ENCODE measurements at regions not wholly inside any gene's neighbourhood (a gene's known extent, or its start where the extent isn't known, plus 50 kb on each side); places are given as distances from the start of the nearest gene placed in this dataset.
A peak's percentile ranks its signal among the peaks of the same experiment; 100 is the strongest.

DNA sequence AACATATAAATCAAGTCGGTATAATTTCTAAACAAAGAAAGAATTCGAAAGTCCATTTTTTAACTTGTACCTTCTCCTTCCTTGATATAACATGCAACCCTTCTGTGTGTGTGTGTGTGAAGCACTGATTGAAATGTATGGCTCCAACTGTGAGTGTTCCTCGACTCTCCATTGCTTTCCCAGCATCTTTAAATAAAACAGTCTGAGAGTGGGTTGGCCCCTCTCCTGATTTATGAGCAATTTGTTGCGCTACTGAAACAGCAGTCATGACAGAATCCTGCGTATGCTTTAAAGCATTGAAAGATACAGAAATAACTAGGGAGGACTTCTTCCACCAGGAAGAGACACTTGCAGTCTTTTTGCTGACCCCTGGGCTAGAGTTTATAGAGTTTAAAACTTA, 340.0 kb upstream of the SATB1 start:
- DNase-seq (ENCODE audit: low read depth in 4 of 6, low spot score in 6 of 6) = peak in 2 of 6 donors; percentile 13 to 25
- H3K27ac ChIP-seq (ENCODE audit: low read depth, low read length) = no peak overlapping the region
- no CpG with 5 or more reads among the region's 5 CpGs for WGBS (ENCODE audit: insufficient coverage)

DNA sequence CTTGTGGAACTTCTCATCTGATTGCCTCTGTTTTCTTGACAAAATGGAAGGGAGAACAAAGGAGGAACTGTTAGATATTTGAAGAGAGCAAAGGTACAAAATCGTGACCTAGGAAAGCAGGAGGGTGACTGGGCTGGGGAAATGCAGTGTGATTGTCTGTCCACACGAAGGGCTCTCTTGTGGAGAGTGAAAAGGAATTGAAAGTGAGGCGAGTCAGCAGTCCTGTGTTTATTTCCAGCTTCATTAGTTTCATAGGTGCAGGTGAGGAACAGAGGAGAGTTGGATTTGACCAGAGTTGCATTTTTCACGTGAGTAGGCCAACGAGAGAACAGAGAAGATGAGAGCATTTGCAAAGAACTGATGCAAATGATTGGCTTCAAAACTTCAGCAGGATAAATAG, 336.4 kb upstream of the SATB1 start:
- Histone ChIP-seq H3K27ac (ENCODE audit: low read depth, low read length) (no peak overlapping the region), H3K9me3 (ENCODE audit: control insufficient read depth, insufficient read depth, low read length) (no peaks in the 10 kb centered on the region), H3K36me3 (ENCODE audit: control insufficient read depth, insufficient read depth, low read length) (no peaks in the 10 kb centered on the region), H3K4me3 (ENCODE audit: low read depth, low read length) (no peak overlapping the region), H3K27me3 (ENCODE audit: control insufficient read depth, insufficient read depth, low read length) (no peaks in the 10 kb centered on the region), H3K4me1 (ENCODE audit: control insufficient read depth, insufficient read depth, low read length) (no peaks in the 10 kb centered on the region)
- DNase-seq (ENCODE audit: low read depth in 4 of 6, low spot score in 6 of 6) = no peak
- 65% methylated on average over 5 of the region's 5 CpGs for WGBS (ENCODE audit: insufficient coverage)

More for the DNA sequence above, 340.0 kb upstream of the SATB1 start:
- no peak overlapping the region for H3K4me3 ChIP-seq (ENCODE audit: low read depth, low read length)
- H3K27me3 ChIP-seq (ENCODE audit: control insufficient read depth, insufficient read depth, low read length) = no peaks in the 10 kb centered on the region
- no peaks in the 10 kb centered on the region for H3K36me3 ChIP-seq (ENCODE audit: control insufficient read depth, insufficient read depth, low read length)
- no peaks in the 10 kb centered on the region for H3K4me1 ChIP-seq (ENCODE audit: control insufficient read depth, insufficient read depth, low read length)
- no peaks in the 10 kb centered on the region for H3K9me3 ChIP-seq (ENCODE audit: control insufficient read depth, insufficient read depth, low read length)

DNA sequence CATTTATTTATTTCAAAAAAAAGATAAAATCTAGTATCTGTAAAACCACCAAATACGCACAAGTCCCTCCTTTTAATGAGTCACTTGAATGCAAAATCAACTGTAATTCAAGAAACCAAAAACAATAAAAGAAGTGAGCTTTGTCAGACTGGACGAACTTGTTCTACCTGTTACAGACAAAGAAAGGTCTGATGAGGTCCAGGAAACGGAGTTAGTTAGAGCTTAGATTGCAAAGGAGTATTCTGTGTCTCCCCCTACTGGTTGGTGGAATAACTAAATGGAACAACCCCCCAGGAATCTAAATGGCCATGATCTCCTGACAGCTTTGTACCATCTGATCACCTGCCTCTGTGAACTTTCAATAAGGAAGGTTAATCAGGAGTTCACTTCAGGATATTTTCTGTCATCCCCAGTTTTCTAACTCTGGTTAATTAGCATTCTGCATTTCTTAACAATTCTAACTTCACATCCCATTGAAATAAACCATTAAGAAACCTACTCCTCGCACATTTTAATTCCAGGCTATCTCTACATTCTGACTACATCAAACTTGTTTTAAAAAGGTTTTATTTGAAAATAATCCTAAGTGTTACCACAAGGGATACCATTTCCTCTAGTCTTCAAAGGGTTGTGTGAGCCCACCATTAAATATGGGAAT, 333.0 kb upstream of the SATB1 start:
- WGBS (ENCODE audit: insufficient coverage) = no CpG with 5 or more reads among the region's 4 CpGs
- no peak overlapping the region for H3K4me3 ChIP-seq (ENCODE audit: low read depth, low read length)
- no peaks in the 10 kb centered on the region for H3K4me1 ChIP-seq (ENCODE audit: control insufficient read depth, insufficient read depth, low read length)
- no peaks in the 10 kb centered on the region for H3K9me3 ChIP-seq (ENCODE audit: control insufficient read depth, insufficient read depth, low read length)
- H3K27ac ChIP-seq (ENCODE audit: low read depth, low read length) = no peak overlapping the region
- H3K27me3 ChIP-seq (ENCODE audit: control insufficient read depth, insufficient read depth, low read length) = no peaks in the 10 kb centered on the region
- peak in 2 of 6 donors; percentile 12 to 21 for DNase-seq (ENCODE audit: low read depth in 4 of 6, low spot score in 6 of 6)
- no peaks in the 10 kb centered on the region for H3K36me3 ChIP-seq (ENCODE audit: control insufficient read depth, insufficient read depth, low read length)

DNA sequence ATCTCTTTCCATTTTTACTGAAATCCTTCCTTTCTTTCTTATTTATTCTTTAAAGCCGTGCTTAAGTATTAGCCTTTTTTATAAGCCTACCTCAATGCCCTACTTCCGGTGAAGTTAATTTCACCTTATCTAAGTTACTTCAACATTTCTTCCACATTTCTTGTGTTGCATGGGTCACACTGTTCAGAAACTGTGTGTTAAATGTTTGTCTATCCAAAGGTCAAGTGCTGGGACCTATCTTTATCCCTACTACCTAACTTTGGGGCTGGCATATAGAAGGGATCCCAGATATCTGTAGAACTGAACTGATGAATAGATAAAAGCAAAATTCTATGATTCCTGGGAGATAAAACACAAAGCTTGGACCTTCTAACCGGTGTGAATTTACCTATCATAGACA, 332.3 kb upstream of the SATB1 start:
- Histone ChIP-seq H3K4me3 (ENCODE audit: low read depth, low read length) (no peak overlapping the region), H3K36me3 (ENCODE audit: control insufficient read depth, insufficient read depth, low read length) (no peaks in the 10 kb centered on the region), H3K27ac (ENCODE audit: low read depth, low read length) (no peak overlapping the region), H3K9me3 (ENCODE audit: control insufficient read depth, insufficient read depth, low read length) (no peaks in the 10 kb centered on the region), H3K4me1 (ENCODE audit: control insufficient read depth, insufficient read depth, low read length) (no peaks in the 10 kb centered on the region), H3K27me3 (ENCODE audit: control insufficient read depth, insufficient read depth, low read length) (no peaks in the 10 kb centered on the region)
- WGBS (ENCODE audit: insufficient coverage) = 100% methylated on average over 1 of the region's 3 CpGs
- DNase-seq (ENCODE audit: low read depth in 4 of 6, low spot score in 6 of 6) = no peak

DNA sequence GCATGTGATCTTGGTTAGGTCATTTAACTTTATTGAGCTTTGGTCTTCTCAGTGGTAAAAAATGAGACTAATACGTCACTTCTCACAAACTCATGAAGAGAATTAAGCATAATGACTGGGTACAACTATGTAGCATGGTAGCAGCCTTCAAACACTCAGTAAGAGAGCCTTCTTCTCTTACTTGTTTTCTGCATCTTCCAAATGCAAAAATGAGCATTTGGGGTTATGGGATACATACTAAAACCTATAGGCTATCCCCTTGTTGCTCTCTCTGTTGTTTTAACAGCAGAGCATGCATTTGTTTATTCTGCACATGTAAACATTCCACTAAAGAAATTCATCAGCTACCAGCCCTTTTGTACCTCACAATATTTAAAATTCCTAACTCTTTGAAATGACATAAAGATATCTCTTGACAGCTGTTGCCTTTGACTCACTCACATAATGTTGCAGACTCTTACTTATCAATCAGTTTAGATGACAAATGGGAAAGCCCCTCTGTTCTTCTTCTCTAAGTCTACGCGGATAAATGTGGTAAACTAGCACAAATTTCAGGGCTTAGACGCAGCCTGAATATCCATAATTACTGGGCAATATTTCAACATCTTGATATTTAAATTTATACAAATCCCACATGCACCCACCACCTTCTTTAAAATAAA, 327.3 kb upstream of the SATB1 start:
- no CpG with 5 or more reads among the region's 4 CpGs for WGBS (ENCODE audit: insufficient coverage)
- H3K27ac ChIP-seq (ENCODE audit: low read depth, low read length) = no peak overlapping the region

DNA sequence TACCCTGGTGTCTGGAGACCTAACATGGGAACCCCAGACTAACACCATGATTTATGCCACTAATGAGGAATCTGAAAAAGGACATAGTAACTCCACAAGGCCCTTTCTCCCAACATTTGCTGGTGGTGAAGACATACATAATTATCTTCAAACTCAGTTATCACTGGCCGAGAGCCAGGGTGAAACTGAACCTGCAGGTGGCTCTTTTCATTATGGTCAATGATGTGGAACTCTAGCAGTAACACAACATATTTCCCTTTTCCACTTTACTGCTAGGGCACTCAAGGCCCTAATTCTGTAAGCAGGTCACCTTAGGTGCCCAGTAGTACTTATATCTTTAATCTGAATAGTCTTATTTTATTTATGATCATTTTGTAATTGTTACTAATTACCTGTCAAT, 326.4 kb upstream of the SATB1 start:
- no CpG with 5 or more reads among the region's 1 CpG for WGBS (ENCODE audit: insufficient coverage)
- H3K27ac ChIP-seq (ENCODE audit: low read depth, low read length) = no peak overlapping the region
- H3K27me3 ChIP-seq (ENCODE audit: control insufficient read depth, insufficient read depth, low read length) = no peaks in the 10 kb centered on the region
- no peak for DNase-seq (ENCODE audit: low read depth in 4 of 6, low spot score in 6 of 6)
- no peak overlapping the region for H3K4me3 ChIP-seq (ENCODE audit: low read depth, low read length)
- H3K9me3 ChIP-seq (ENCODE audit: control insufficient read depth, insufficient read depth, low read length) = no peaks in the 10 kb centered on the region
- no peaks in the 10 kb centered on the region for H3K4me1 ChIP-seq (ENCODE audit: control insufficient read depth, insufficient read depth, low read length)
- no peaks in the 10 kb centered on the region for H3K36me3 ChIP-seq (ENCODE audit: control insufficient read depth, insufficient read depth, low read length)

More for the DNA sequence above, 327.3 kb upstream of the SATB1 start:
- H3K36me3 ChIP-seq (ENCODE audit: control insufficient read depth, insufficient read depth, low read length) = no peaks in the 10 kb centered on the region
- no peak for DNase-seq (ENCODE audit: low read depth in 4 of 6, low spot score in 6 of 6)
- H3K27me3 ChIP-seq (ENCODE audit: control insufficient read depth, insufficient read depth, low read length) = no peaks in the 10 kb centered on the region
- no peaks in the 10 kb centered on the region for H3K4me1 ChIP-seq (ENCODE audit: control insufficient read depth, insufficient read depth, low read length)
- no peaks in the 10 kb centered on the region for H3K9me3 ChIP-seq (ENCODE audit: control insufficient read depth, insufficient read depth, low read length)
- H3K4me3 ChIP-seq (ENCODE audit: low read depth, low read length) = no peak overlapping the region

DNA sequence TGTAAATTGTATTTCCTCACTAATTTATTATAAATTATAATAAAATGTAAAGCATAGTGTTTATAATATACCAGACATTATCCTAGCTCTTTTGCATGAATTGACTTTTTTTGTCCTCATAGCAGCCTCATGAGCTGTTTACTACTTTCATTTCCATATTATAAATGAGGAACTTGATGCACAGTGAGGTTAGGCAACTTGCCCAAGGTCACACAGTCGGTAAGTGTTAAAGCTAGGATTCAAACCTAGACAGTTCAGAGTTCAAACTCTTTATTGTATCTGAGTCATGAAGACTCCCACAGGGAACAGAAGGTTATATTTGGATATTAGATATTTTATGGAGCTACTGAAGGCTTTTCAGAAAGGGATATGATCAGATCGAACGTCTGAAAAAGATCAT, 322.2 kb upstream of the SATB1 start:
- no peak overlapping the region for H3K4me3 ChIP-seq (ENCODE audit: low read depth, low read length)
- no peak overlapping the region for H3K27ac ChIP-seq (ENCODE audit: low read depth, low read length)
- H3K27me3 ChIP-seq (ENCODE audit: control insufficient read depth, insufficient read depth, low read length) = no peaks in the 10 kb centered on the region
- no CpG with 5 or more reads among the region's 3 CpGs for WGBS (ENCODE audit: insufficient coverage)
- no peak for DNase-seq (ENCODE audit: low read depth in 4 of 6, low spot score in 6 of 6)
- no peaks in the 10 kb centered on the region for H3K4me1 ChIP-seq (ENCODE audit: control insufficient read depth, insufficient read depth, low read length)
- H3K36me3 ChIP-seq (ENCODE audit: control insufficient read depth, insufficient read depth, low read length) = no peaks in the 10 kb centered on the region
- H3K9me3 ChIP-seq (ENCODE audit: control insufficient read depth, insufficient read depth, low read length) = no peaks in the 10 kb centered on the region

DNA sequence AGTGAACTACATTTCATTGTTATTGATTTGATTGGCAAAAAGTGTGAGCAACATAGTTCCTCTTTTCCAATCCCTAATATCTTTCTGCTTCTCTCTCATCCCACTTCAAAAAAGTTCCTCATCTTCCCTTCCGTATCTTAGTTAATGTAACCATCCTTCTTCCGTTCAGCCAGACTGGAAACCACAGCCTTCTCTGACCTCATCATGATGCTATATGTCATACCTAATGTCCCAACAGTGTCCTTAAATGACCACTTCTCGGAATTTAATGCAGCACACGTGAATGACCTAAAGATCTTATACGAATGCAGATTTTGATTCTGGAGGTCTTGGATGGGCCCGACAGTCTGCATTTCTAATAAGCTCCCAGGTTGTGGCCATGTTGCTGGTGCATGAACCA, 320.3 kb upstream of the SATB1 start:
- no peaks in the 10 kb centered on the region for H3K4me1 ChIP-seq (ENCODE audit: control insufficient read depth, insufficient read depth, low read length)
- H3K9me3 ChIP-seq (ENCODE audit: control insufficient read depth, insufficient read depth, low read length) = no peaks in the 10 kb centered on the region
- H3K27ac ChIP-seq (ENCODE audit: low read depth, low read length) = no peak overlapping the region
- no peak for DNase-seq (ENCODE audit: low read depth in 4 of 6, low spot score in 6 of 6)
- no peaks in the 10 kb centered on the region for H3K27me3 ChIP-seq (ENCODE audit: control insufficient read depth, insufficient read depth, low read length)
- no peaks in the 10 kb centered on the region for H3K36me3 ChIP-seq (ENCODE audit: control insufficient read depth, insufficient read depth, low read length)
- WGBS (ENCODE audit: insufficient coverage) = 92% methylated on average over 6 of the region's 6 CpGs
- no peak overlapping the region for H3K4me3 ChIP-seq (ENCODE audit: low read depth, low read length)

DNA sequence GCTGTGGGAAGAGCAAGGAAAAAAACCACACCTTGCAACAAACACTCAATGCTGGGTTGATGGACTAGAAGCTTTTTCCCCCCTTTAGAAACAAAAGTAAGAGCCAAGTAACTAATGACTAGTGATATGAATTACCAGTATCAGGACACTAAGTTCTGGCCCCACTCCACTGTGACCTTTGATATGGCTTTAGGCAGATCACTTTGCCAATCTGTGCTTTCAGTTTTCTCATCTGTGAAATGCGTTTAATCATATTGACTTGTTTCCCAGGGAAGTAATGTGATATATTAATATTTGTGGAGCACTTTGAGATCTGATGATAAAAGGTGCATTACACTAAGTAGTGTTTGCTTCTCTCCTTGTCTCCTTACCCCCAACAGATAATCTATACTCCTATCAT, 319.3 kb upstream of the SATB1 start:
- DNase-seq (ENCODE audit: low read depth in 4 of 6, low spot score in 6 of 6) = no peak
- Histone ChIP-seq H3K36me3 (ENCODE audit: control insufficient read depth, insufficient read depth, low read length) (no peaks in the 10 kb centered on the region), H3K4me3 (ENCODE audit: low read depth, low read length) (no peak overlapping the region), H3K27me3 (ENCODE audit: control insufficient read depth, insufficient read depth, low read length) (no peaks in the 10 kb centered on the region), H3K9me3 (ENCODE audit: control insufficient read depth, insufficient read depth, low read length) (no peaks in the 10 kb centered on the region), H3K4me1 (ENCODE audit: control insufficient read depth, insufficient read depth, low read length) (no peaks in the 10 kb centered on the region), H3K27ac (ENCODE audit: low read depth, low read length) (no peak overlapping the region)
- no CpG with 5 or more reads among the region's 1 CpG for WGBS (ENCODE audit: insufficient coverage)

DNA sequence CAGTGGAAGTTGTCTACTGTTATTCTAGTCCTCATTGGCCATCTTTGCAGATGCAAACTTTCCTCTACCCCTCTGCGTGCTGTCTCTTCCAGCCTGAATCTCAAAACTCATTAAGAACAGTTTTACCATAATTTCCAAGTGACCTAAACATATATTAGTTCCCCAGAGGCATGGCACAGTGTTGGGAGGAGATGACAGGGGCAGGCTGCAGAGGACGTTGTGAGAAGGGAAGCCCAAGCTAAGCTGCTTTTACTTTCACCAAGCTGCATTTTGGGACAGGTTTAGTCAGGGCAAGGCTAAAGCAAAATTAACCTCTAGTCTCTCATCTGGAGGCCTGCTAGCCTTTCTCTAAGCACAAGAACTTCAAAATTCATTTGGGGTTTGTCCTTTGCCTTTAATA, 318.6 kb upstream of the SATB1 start:
- Histone ChIP-seq H3K27me3 (ENCODE audit: control insufficient read depth, insufficient read depth, low read length) (no peaks in the 10 kb centered on the region), H3K4me3 (ENCODE audit: low read depth, low read length) (no peak overlapping the region), H3K27ac (ENCODE audit: low read depth, low read length) (no peak overlapping the region), H3K36me3 (ENCODE audit: control insufficient read depth, insufficient read depth, low read length) (no peaks in the 10 kb centered on the region), H3K4me1 (ENCODE audit: control insufficient read depth, insufficient read depth, low read length) (no peaks in the 10 kb centered on the region), H3K9me3 (ENCODE audit: control insufficient read depth, insufficient read depth, low read length) (no peaks in the 10 kb centered on the region)
- WGBS (ENCODE audit: insufficient coverage) = 100% methylated on average over 1 of the region's 2 CpGs
- no peak for DNase-seq (ENCODE audit: low read depth in 4 of 6, low spot score in 6 of 6)
